DND-41 (cell line): ENCODE measurements at regions not wholly inside any gene's neighbourhood (a gene's known extent, or its start where the extent isn't known, plus 50 kb on each side); places are given as distances from the start of the nearest gene placed in this dataset.

Experiments used
- EZH2 ChIP-seq: IDR thresholded peaks from 3 replicates; pipeline ENCODE4 v1.6.1; 2012; ENCODE audit warnings: borderline replicate concordance, low read depth, mild to moderate bottlenecking, moderate library complexity, low read length, inconsistent platforms; ENCODE audit not compliant: severe bottlenecking
- TF ChIP-seq, protein P1 (sequence below): IDR thresholded peaks from 2 replicates; pipeline ENCODE4 v1.5.1; 2012; ENCODE audit warnings: borderline replicate concordance, low read length, moderate library complexity, mild to moderate bottlenecking; ENCODE audit not compliant: poor library complexity, severe bottlenecking; ENCODE audit errors: extremely low read depth

DNA sequence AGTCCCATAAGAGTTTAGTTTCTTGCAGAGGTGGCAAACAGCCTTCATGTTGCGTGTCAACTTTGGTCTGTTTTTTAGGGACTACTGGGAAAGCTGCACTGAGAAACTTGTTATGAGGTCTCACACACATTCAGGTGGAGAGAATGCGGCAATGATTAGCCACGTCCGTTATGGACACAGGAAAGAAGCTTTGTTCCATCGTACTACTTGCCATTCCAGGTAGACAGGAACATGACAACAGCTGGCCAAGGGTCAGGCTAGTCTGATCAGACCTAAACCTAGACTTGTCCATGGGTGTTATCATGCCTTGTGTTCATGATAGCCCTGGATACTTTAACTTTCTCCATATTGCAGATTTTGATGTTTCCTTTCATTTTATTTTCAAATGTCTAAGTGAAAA lies 113.2 kb downstream of the ZNF608 start:
- TF ChIP-seq EZH2, result no peak
- TF ChIP-seq, protein P1, sequence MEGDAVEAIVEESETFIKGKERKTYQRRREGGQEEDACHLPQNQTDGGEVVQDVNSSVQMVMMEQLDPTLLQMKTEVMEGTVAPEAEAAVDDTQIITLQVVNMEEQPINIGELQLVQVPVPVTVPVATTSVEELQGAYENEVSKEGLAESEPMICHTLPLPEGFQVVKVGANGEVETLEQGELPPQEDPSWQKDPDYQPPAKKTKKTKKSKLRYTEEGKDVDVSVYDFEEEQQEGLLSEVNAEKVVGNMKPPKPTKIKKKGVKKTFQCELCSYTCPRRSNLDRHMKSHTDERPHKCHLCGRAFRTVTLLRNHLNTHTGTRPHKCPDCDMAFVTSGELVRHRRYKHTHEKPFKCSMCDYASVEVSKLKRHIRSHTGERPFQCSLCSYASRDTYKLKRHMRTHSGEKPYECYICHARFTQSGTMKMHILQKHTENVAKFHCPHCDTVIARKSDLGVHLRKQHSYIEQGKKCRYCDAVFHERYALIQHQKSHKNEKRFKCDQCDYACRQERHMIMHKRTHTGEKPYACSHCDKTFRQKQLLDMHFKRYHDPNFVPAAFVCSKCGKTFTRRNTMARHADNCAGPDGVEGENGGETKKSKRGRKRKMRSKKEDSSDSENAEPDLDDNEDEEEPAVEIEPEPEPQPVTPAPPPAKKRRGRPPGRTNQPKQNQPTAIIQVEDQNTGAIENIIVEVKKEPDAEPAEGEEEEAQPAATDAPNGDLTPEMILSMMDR, result no peak
